T-helper 1 cell treated with Interleukin-12 subunit alpha and Interleukin-12 subunit beta and Interleukin-4 antibody, amounts not matched to agents 30 μg/mL and 1 μg/mL, for 36 hours (primary cell): ENCODE measurements at regions not wholly inside any gene's neighbourhood (a gene's known extent, or its start where the extent isn't known, plus 50 kb on each side); places are given as distances from the start of the nearest gene placed in this dataset.

ENCODE experiments used
- H3K27ac Mint-ChIP-seq: one replicate; pipeline ENCODE4 v1.8.0; 2021; ENCODE audit warnings: mild to moderate bottlenecking, mixed read lengths
- H3K27me3 Mint-ChIP-seq: one replicate; pipeline ENCODE4 v1.8.0; 2021; ENCODE audit warnings: low read depth, mixed read lengths
- H3K36me3 Mint-ChIP-seq: one replicate; pipeline ENCODE4 v1.8.0; 2021; ENCODE audit warnings: low read depth, mixed read lengths
- H3K4me1 Mint-ChIP-seq: one replicate; pipeline ENCODE4 v1.8.0; 2021; ENCODE audit warnings: low read depth, mixed read lengths
- H3K4me3 Mint-ChIP-seq: one replicate; pipeline ENCODE4 v1.8.0; 2021; ENCODE audit warnings: mild to moderate bottlenecking, moderate library complexity, mixed read lengths
- H3K9me3 Mint-ChIP-seq: one replicate; pipeline ENCODE4 v1.8.0; 2021; ENCODE audit warnings: mixed read lengths

DNA sequence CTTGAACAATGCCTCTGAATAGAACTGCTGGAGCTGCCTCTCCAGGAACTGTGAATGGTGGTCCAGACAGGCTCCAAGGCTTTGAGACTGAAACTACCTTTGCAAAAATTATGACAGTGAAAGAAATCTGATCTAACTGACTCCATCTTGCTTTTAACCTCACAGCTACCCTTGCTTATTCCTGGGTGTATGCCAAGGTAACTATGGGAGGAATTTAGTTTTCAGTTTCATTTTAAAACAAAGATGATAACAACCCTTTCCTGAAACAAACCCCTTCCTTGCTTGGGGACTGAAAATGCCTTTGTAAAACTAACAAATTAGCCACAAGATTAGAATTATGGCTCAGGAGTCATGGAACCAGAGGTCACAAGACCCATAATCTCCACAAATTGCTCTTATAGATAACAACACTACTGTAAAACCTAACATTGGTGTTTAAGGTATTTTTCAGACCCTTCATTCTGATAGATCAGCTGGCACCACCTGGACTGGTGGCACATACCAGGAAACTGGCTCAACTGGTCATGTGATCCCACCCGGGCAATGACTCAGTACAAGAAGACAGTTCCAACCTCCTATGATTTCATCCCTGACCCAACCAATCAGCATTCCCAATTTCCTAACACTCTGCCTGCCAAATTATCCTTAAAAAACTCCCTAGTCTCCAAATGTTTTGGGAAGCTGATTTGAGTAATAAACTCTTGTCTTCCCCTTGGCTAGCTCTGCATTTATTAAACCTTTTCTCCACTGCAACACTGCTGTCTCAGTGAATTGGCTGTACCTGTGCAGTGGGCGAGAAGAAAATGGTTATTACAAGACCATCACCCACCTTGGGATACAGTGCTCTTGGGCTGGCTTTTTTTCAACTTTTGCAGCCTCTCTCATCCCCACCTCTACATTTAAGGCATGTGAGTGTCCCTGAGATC lies 608.1 kb downstream of the TYW1 start:
- Mint-ChIP-seq H3K4me3 (no peak overlapping the region), H3K36me3 (no peaks in the 10 kb centered on the region), H3K4me1 (no peaks in the 10 kb centered on the region), H3K27ac (no peak overlapping the region), H3K27me3 (no peaks in the 10 kb centered on the region), H3K9me3 (peaks cover 59% of the 10 kb centered on the region)

DNA sequence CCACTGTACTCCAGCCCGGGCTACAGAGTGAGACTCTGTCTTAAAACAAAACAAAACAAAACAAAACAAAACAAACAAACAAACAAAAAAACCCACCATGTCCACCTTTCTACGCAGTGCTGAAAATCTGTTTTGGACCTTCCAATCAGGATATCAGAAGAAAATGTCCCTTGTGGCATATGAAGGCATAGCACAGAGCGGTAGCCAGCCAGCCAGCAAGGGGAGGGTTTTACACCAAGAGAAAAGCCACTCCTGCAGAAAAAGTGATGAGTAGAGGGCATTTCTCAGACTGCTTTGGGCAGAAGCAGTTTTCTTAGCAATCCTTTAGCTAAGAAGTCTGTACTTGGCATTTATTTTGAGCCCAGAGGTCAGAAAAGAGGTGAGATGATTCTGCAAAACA lies 612.2 kb downstream of the TYW1 start:
- H3K9me3 Mint-ChIP-seq = peaks cover 45% of the 10 kb centered on the region
- no peaks in the 10 kb centered on the region for H3K4me1 Mint-ChIP-seq
- H3K4me3 Mint-ChIP-seq = no peak overlapping the region

GRCh38 chr7:67610897-67611296 lies 614.3 kb downstream of the TYW1 start:
- Mint-ChIP-seq H3K36me3 (no peaks in the 10 kb centered on the region), H3K4me1 (no peaks in the 10 kb centered on the region), H3K4me3 (no peak overlapping the region), H3K27me3 (no peaks in the 10 kb centered on the region), H3K9me3 (peaks cover 48% of the 10 kb centered on the region), H3K27ac (no peak overlapping the region)

More for the DNA sequence above, 612.2 kb downstream of the TYW1 start:
- no peak overlapping the region for H3K27ac Mint-ChIP-seq
- no peaks in the 10 kb centered on the region for H3K27me3 Mint-ChIP-seq
- no peaks in the 10 kb centered on the region for H3K36me3 Mint-ChIP-seq

DNA sequence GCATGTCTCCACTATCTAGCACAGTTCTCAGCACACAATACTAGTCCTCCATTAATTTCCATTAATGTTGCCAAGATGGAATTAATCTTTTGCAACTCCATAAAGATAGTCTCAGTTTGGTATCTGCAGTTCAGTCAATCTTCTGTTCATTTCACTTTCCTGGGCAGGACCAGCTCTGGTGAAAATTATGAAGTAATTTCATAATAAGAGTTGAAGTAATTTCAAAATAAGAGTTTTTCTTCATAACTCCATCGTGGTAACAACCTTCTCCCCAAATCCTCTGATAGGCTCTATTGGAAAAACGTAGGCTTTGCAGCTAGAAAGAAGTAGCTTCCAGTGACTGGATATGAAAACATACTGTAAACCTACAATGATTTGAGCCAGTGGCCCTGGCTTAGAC lies 618.2 kb downstream of the TYW1 start:
- H3K27me3 Mint-ChIP-seq = no peaks in the 10 kb centered on the region
- no peaks in the 10 kb centered on the region for H3K4me1 Mint-ChIP-seq
- H3K36me3 Mint-ChIP-seq = no peaks in the 10 kb centered on the region
- H3K4me3 Mint-ChIP-seq = no peak overlapping the region
- H3K27ac Mint-ChIP-seq = no peak overlapping the region
- peaks cover 30% of the 10 kb centered on the region for H3K9me3 Mint-ChIP-seq

GRCh38 chr7:67616517-67616916 lies 619.9 kb downstream of the TYW1 start:
- Mint-ChIP-seq H3K4me1 (no peaks in the 10 kb centered on the region), H3K4me3 (no peak overlapping the region), H3K27ac (no peak overlapping the region), H3K9me3 (peaks cover 24% of the 10 kb centered on the region), H3K36me3 (no peaks in the 10 kb centered on the region), H3K27me3 (no peaks in the 10 kb centered on the region)

DNA sequence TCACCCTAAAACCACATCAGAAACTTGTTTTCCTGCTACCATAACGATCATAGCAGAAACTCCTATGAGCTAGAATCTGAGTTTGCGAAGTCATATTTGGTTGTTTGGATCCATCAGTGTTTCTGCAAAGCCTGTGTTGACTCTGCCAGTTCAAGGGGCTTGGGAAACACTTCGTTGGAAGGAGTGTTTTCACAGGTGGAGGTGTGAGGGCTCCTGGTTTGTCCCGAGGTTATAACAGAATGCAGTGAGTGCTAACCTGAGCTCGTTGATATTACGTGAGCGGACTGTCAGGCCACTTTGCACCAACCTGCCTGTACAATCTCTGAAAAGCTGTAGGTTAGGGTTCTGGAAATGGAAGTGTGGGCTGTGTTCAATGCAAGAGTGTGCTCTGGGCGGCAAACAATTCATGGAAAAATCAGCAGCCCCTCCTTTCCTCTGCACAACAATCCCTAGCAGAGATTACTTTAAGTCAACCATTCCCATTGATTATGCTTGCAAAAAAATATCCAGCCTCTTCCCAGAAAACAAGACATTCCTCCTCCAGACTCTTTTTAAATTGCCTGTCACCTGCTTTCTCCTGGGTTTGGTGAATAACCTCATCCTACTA lies 622.0 kb downstream of the TYW1 start:
- Mint-ChIP-seq H3K36me3 (no peaks in the 10 kb centered on the region), H3K4me1 (no peaks in the 10 kb centered on the region), H3K9me3 (peaks cover 12% of the 10 kb centered on the region), H3K27me3 (no peaks in the 10 kb centered on the region), H3K4me3 (no peak overlapping the region), H3K27ac (no peak overlapping the region)

- Mint-ChIP-seq H3K36me3 (no peaks in the 10 kb centered on the region), H3K4me1 (no peaks in the 10 kb centered on the region), H3K4me3 (no peak overlapping the region), H3K9me3 (peaks cover 8% of the 10 kb centered on the region), H3K27ac (no peak overlapping the region), H3K27me3 (no peaks in the 10 kb centered on the region)
These were observed 622.5 kb downstream of the TYW1 start for GRCh38 chr7:67619175-67619574.

DNA sequence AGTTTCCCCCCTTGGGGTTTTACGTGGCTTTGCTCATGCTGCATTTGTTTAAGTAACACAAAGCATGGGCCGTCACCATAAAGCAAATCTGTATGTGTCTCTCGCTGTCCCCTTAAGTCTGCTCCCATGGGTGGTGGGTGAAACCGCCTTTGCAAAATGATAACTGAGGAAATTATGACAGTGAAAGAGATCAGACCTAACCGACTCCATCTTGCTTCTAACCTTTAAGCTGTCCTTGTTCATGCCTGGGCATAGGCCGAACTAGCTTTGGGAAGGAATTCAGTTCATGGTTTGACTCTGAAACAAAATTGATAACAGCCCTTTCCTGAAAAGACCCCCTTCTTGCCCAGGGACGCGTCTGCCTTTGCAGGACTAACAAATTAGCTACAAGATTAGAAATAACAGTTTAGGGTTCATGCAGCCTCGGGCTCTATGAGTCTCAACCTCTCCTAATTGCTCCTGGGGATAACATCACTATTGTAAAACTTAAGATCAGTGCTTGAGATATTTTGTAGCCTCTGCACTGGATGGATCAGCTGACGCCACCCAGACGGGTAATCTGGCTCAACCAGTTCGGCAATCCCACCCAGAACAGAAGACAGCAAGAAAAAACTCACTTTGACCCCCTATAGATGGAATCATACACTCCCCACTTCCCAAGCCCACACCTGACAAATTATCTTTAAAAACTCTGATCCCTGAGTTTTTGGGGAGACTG lies 623.7 kb downstream of the TYW1 start:
- H3K4me3 Mint-ChIP-seq = no peak overlapping the region
- H3K27ac Mint-ChIP-seq = no peak overlapping the region
- no peaks in the 10 kb centered on the region for H3K36me3 Mint-ChIP-seq
- H3K4me1 Mint-ChIP-seq = no peaks in the 10 kb centered on the region
- no peaks in the 10 kb centered on the region for H3K27me3 Mint-ChIP-seq
- H3K9me3 Mint-ChIP-seq = peaks cover under 1% of the 10 kb centered on the region

GRCh38 chr7:67621704-67622103 lies 625.1 kb downstream of the TYW1 start:
- Mint-ChIP-seq H3K27ac (no peak overlapping the region), H3K27me3 (no peaks in the 10 kb centered on the region), H3K4me3 (no peak overlapping the region), H3K36me3 (no peaks in the 10 kb centered on the region), H3K4me1 (no peaks in the 10 kb centered on the region), H3K9me3 (no peaks in the 10 kb centered on the region)

DNA sequence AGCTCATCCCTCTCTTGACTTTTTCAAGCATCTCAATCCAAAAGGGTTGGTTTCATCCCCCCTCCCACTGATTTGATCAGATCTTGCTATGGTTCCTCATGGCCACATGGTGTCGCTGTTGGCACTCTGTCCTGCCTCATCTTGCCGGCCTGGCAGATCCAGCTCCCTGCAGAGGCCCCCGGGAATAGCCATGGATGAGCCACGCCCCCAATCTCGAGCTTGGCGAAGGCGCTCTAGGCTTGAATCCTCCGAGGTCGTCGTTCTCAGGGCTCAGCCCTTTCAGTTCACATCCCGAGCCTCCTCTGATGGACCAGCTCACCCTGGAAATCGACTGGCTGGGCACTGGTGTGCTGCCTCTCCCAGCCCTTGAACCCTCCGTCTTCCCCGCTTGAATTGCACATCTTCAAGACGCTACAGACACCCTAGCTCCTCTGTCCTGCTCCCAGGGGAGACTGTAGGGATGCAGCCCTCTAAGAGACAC lies 628.7 kb downstream of the TYW1 start:
- Mint-ChIP-seq H3K27ac (no peak overlapping the region), H3K36me3 (no peaks in the 10 kb centered on the region), H3K27me3 (no peaks in the 10 kb centered on the region), H3K4me1 (no peaks in the 10 kb centered on the region), H3K4me3 (no peak overlapping the region), H3K9me3 (no peaks in the 10 kb centered on the region)

DNA sequence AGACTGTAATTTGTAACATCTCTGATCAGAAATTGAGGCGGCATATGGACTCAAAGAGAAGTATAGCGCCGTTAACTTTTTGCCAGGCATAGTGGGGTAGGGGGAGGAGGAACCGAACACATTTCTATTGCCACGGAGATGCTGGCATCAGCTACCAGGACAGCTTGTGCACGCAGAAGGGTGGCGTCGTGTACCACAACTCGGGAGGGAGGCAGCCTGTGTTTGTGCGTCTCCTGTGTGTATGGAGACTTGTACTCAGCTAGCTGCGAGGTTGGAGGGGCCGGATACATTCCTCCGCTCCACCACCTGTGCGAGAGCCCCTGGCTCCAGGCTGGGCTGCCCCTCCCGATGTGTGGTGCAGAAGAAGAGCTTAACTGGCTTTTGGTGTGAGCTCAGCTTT lies 634.8 kb downstream of the TYW1 start:
- Mint-ChIP-seq H3K27ac (no peak overlapping the region), H3K27me3 (no peaks in the 10 kb centered on the region), H3K4me3 (no peak overlapping the region), H3K9me3 (peaks cover 24% of the 10 kb centered on the region), H3K36me3 (no peaks in the 10 kb centered on the region), H3K4me1 (no peaks in the 10 kb centered on the region)

GRCh38 chr7:67635271-67635670 lies 638.6 kb downstream of the TYW1 start:
- H3K36me3 Mint-ChIP-seq = no peaks in the 10 kb centered on the region
- H3K27me3 Mint-ChIP-seq = no peaks in the 10 kb centered on the region
- no peaks in the 10 kb centered on the region for H3K4me1 Mint-ChIP-seq
- no peak overlapping the region for H3K27ac Mint-ChIP-seq
- no peak overlapping the region for H3K4me3 Mint-ChIP-seq
- H3K9me3 Mint-ChIP-seq = peaks cover 31% of the 10 kb centered on the region

GRCh38 chr7:67636348-67637022 lies 639.9 kb downstream of the TYW1 start:
- H3K4me1 Mint-ChIP-seq = no peaks in the 10 kb centered on the region
- H3K4me3 Mint-ChIP-seq = no peak overlapping the region
- H3K27me3 Mint-ChIP-seq = no peaks in the 10 kb centered on the region
- H3K36me3 Mint-ChIP-seq = no peaks in the 10 kb centered on the region
- H3K9me3 Mint-ChIP-seq = peaks cover 31% of the 10 kb centered on the region
- no peak overlapping the region for H3K27ac Mint-ChIP-seq

DNA sequence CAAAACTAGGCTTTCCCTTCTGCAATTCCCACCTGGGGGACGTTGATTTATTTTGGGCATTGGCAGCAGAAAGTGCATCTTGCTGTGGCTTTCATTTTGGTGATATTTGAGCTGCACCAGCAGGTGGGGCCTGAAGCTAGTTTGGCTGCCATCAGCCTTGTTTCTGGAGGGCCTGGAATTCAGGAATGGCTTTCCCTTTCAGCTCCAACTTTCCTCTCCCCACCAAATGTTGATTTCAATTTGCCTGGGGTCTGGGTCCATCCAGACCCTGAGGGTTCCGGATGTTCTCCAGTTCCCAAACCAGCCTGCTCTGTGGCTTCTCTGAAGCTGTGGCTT lies 640.4 kb downstream of the TYW1 start:
- Mint-ChIP-seq H3K36me3 (no peaks in the 10 kb centered on the region), H3K27me3 (no peaks in the 10 kb centered on the region), H3K9me3 (peaks cover 31% of the 10 kb centered on the region), H3K4me1 (no peaks in the 10 kb centered on the region), H3K27ac (no peak overlapping the region), H3K4me3 (no peak overlapping the region)
